ENCODE measurements at regions not wholly inside any gene's neighbourhood (a gene's known extent, or its start where the extent isn't known, plus 50 kb on each side); places are given as distances from the start of the nearest gene placed in this dataset.

DNA sequence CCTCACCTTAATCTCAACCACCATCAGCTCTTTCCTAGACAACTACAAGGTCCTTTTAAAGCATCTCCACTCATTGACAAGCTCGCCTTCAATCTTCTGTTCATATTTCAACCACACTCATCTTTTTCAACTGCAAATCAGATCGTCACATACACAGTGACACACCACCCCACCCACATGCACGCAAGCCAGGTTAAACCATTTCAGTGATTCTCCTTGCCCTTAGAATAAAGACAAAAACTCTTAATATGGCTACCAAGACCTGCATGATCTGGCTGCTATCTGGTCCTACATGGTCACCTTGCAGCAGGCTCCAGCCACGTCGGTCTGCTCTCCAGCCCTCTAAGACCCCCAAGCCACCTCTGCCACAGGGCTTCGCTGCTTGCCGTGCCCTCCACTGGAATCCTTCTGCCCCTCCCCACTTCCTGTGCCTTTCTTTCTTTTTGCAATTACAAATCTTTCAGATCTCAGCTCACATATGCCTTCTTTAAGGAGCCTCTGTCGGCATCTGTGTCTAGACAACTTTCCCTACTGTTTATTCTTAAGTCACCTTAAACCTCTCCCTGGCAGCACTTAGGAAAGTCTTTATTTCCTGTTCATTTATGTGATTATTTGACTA lies 507.3 kb upstream of the ARID1B start:
- TF ChIP-seq EZH2 (IDR thresholded peaks at IDR 0.05), result no peak
- TF ChIP-seq, protein P1, sequence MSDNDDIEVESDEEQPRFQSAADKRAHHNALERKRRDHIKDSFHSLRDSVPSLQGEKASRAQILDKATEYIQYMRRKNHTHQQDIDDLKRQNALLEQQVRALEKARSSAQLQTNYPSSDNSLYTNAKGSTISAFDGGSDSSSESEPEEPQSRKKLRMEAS (IDR thresholded peaks at IDR 0.05), result no peak
- no peak for TF ChIP-seq ZNF274 (IDR thresholded peaks at IDR 0.05; ENCODE audit: low read depth, low read length)
- no peak for TF ChIP-seq JUND (IDR thresholded peaks at IDR 0.05)
- TF ChIP-seq, protein P2, sequence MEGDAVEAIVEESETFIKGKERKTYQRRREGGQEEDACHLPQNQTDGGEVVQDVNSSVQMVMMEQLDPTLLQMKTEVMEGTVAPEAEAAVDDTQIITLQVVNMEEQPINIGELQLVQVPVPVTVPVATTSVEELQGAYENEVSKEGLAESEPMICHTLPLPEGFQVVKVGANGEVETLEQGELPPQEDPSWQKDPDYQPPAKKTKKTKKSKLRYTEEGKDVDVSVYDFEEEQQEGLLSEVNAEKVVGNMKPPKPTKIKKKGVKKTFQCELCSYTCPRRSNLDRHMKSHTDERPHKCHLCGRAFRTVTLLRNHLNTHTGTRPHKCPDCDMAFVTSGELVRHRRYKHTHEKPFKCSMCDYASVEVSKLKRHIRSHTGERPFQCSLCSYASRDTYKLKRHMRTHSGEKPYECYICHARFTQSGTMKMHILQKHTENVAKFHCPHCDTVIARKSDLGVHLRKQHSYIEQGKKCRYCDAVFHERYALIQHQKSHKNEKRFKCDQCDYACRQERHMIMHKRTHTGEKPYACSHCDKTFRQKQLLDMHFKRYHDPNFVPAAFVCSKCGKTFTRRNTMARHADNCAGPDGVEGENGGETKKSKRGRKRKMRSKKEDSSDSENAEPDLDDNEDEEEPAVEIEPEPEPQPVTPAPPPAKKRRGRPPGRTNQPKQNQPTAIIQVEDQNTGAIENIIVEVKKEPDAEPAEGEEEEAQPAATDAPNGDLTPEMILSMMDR (IDR thresholded peaks at IDR 0.05 in 2 of 3, conservative IDR thresholded peaks at IDR 0.05 in 1 of 3; ENCODE audit: borderline replicate concordance in 1 of 3, insufficient read depth in 1 of 3, low read depth in 2 of 3, low read length in 2 of 3), result no peak
